Kidney epithelial cell (primary cell): ENCODE measurements at regions not wholly inside any gene's neighbourhood (a gene's known extent, or its start where the extent isn't known, plus 50 kb on each side); places are given as distances from the start of the nearest gene placed in this dataset.
"Not testable (repeated sequence)": the region's sequence is repeated elsewhere in the genome, so short reads cannot be mapped to it uniquely, and the experiment has no call there.

Source experiments
- DNase-seq: peaks from one replicate; pipeline ENCODE4 v3.0.0-alpha.2; 2010; ENCODE audit warnings: low read depth
- H3K27me3 ChIP-seq: 2 replicates; pipeline ENCODE4 v1.6.0; 2011; ENCODE audit warnings: low read length; ENCODE audit not compliant: control insufficient read depth, insufficient read depth
- H3K36me3 ChIP-seq: 2 replicates; pipeline ENCODE4 v1.5.1; 2011; ENCODE audit warnings: low read length; ENCODE audit not compliant: control insufficient read depth, insufficient read depth
- H3K4me3 ChIP-seq: 2 replicates; pipeline ENCODE4 v1.5.1; 2011; ENCODE audit warnings: low read depth, mild to moderate bottlenecking, control low read depth, low read length
- TF ChIP-seq, protein P1 (sequence below): IDR thresholded peaks from 2 replicates; pipeline ENCODE4 v1.5.1; 2011; ENCODE audit warnings: mild to moderate bottlenecking, moderate library complexity, low read length, control low read depth, inconsistent platforms; ENCODE audit not compliant: insufficient read depth, poor library complexity, severe bottlenecking

DNA sequence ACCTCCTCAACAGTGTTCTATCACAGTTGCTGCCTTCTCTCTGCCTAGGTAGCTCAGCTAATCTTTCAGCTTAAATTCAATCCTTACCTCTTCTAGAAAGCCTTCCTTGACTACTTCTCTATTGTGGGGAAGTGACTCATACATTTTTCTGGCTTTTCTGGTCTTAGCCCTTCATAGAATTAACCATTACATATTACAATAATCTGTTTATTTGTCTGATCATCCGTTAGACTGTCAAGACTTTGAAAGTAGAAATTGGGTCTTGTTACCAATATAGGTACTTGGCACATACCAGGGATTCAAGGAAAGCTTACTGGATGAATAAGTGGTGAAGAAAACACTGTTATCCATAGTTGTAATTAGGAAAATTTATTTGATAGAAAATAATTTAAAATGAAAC is 89.6 kb downstream of the FANCF start:
- H3K27me3 ChIP-seq, result no peaks in the 10 kb centered on the region
- TF ChIP-seq, protein P1, sequence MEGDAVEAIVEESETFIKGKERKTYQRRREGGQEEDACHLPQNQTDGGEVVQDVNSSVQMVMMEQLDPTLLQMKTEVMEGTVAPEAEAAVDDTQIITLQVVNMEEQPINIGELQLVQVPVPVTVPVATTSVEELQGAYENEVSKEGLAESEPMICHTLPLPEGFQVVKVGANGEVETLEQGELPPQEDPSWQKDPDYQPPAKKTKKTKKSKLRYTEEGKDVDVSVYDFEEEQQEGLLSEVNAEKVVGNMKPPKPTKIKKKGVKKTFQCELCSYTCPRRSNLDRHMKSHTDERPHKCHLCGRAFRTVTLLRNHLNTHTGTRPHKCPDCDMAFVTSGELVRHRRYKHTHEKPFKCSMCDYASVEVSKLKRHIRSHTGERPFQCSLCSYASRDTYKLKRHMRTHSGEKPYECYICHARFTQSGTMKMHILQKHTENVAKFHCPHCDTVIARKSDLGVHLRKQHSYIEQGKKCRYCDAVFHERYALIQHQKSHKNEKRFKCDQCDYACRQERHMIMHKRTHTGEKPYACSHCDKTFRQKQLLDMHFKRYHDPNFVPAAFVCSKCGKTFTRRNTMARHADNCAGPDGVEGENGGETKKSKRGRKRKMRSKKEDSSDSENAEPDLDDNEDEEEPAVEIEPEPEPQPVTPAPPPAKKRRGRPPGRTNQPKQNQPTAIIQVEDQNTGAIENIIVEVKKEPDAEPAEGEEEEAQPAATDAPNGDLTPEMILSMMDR, result no peak
- DNase-seq, result no peak

GRCh38 chr11:22528612-22529429 is 96.8 kb downstream of the FANCF start:
- H3K4me3 ChIP-seq, H3K36me3 ChIP-seq, DNase-seq, H3K27me3 ChIP-seq: not testable (repeated sequence)

More for the DNA sequence above, 89.6 kb downstream of the FANCF start:
- no peaks in the 10 kb centered on the region for H3K36me3 ChIP-seq
- no peak overlapping the region for H3K4me3 ChIP-seq

GRCh38 chr11:22522225-22522624 is 103.4 kb downstream of the FANCF start:
- no peak for DNase-seq
- TF ChIP-seq, protein P1, result no peak
- H3K36me3 ChIP-seq, result no peaks in the 10 kb centered on the region

DNA sequence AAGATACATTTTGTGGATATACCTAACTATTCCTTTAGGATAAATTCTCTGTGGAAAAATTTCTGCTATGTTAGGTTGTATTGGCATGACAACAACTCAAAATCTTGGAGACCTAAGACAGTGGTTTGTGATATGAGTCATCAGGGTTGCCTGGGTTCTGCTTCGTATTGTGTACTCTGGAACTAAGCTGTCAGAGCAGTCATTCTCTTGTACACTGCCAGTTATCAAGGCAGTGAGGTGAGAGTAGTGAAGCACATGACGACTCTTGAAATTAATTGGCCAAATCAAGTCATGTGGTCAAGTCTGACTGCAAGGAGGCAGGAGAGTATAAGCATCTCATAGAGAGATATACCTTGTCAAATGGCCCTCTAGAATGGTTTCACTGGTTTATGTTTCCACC is 104.4 kb downstream of the FANCF start:
- Histone ChIP-seq H3K36me3 (no peaks in the 10 kb centered on the region), H3K4me3 (no peak overlapping the region), H3K27me3 (no peaks in the 10 kb centered on the region)
- DNase-seq, result peak; percentile 71
- TF ChIP-seq, protein P1, result no peak

More at GRCh38 chr11:22522225-22522624, 103.4 kb downstream of the FANCF start:
- no peak overlapping the region for H3K4me3 ChIP-seq
- H3K27me3 ChIP-seq, result no peaks in the 10 kb centered on the region

GRCh38 chr11:22520521-22520920 is 105.1 kb downstream of the FANCF start:
- TF ChIP-seq, protein P1, result no peak
- no peaks in the 10 kb centered on the region for H3K27me3 ChIP-seq

DNA sequence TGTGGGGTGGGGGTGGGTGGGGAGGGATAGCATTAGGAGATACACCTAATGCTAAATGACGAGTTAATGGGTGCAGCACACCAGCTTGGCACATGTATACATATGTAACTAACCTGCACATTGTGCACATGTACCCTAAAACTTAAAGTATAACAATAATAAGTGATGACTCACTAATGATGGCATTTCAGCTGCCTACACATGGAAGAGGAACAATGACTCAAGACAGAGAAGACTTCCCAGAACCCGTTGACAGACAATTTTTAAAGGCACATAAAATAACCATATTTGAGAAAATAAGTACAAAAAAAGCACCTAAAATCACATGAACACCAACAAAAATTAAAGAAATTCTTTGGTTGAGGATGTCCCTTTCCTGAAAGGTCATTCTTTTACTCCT is 107.3 kb downstream of the FANCF start:
- not testable (repeated sequence) for DNase-seq, H3K4me3 ChIP-seq, H3K36me3 ChIP-seq

More at GRCh38 chr11:22520521-22520920, 105.1 kb downstream of the FANCF start:
- no peak overlapping the region for H3K4me3 ChIP-seq
- no peak for DNase-seq
- no peaks in the 10 kb centered on the region for H3K36me3 ChIP-seq

GRCh38 chr11:22516111-22516510 is 109.5 kb downstream of the FANCF start:
- Histone ChIP-seq H3K4me3 (no peak overlapping the region), H3K27me3 (no peaks in the 10 kb centered on the region), H3K36me3 (no peaks in the 10 kb centered on the region)
- no peak for DNase-seq
- TF ChIP-seq, protein P1, result no peak

More for the DNA sequence above, 107.3 kb downstream of the FANCF start:
- not testable (repeated sequence) for H3K27me3 ChIP-seq
